GM18498 (cell line): ENCODE measurements at regions not wholly inside any gene's neighbourhood (a gene's known extent, or its start where the extent isn't known, plus 50 kb on each side); places are given as distances from the start of the nearest gene placed in this dataset.
"Not testable (repeated sequence)": the region's sequence is repeated elsewhere in the genome, so short reads cannot be mapped to it uniquely, and the experiment has no call there.

Experiments
- ATAC-seq: cut with Tn5 transposase; IDR thresholded peaks from one replicate; pipeline ENCODE4 v1.9.1; 2021; ENCODE audit warnings: mild to moderate bottlenecking, moderate library complexity; ENCODE audit not compliant: unreplicated experiment

DNA sequence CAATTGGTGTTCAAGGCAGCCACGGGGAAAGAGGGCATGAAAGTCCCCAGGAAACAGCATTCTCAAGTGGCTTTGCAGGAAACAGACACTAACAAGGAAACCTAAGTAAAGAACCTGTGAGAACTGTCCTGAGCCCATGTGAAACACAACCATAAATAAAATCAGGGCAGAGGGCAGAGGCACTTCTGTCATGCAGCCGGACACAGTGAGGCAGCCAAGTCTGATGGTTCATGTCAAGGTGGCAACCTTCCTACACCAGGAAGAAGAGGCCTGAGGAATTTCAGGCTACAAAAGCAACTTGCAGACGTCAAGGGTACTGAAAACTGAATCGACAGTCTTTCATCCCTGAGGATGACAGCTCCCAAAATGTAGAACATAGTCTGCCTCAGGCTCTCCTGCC lies 458.2 kb upstream of the NPVF start:
- ATAC-seq = no peak

DNA sequence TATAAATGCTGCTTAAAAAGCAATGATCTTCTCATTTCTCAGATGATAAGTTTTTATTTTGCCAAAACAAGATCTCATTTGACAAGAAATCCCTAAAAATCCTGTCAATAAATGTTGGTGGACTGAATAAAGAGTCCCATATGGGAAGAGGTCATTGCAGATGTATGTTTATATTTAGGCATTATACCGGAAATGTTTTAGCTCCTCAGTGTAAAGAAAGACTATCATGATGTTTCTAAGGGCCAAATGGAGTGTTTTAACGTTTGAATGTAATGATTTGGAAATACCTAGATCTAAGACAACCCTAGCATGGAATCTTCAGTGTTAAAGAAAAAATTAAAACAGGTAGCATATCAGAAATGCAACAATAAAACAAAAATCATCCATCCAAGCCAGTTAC lies 457.8 kb upstream of the NFE2L3 start:
- ATAC-seq = no peak

DNA sequence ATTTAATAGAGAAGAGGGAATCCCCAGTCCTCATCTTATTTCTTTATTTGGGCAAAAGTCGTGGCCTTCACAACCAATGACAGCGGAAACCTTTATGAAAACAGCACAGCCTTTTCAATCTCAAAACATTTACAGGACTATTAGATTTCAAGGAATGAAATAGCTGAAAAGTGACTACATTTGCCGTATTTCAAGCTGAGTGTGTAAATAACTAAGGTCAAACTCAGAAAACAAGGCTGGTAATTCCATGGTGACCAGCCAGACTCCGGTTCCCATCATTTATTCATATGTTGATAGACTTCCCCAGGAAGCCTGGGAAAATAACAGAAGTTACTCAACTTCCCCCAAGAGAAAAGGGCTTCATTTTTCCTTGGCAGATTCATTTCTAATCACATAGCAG lies 457.3 kb upstream of the NFE2L3 start:
- ATAC-seq = no peak

DNA sequence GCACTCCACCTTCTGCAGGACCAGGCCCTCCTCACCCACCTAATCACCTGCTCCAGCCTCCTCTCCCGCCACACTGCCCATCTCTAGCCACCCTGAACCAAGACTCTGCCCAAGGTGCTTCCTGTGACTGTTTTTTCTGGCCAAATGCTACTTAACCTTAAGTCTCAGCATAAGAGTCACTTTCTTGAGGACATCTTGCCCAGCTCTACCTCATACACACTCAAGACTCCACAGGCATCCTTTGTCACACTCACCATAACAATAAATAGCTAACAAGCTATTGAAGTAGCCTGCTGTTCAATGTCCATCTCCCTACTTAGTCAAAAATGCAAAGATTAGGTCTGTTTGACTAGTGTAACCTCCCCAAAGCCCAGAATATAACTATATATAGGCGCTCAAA lies 455.4 kb upstream of the NFE2L3 start:
- ATAC-seq = no peak

DNA sequence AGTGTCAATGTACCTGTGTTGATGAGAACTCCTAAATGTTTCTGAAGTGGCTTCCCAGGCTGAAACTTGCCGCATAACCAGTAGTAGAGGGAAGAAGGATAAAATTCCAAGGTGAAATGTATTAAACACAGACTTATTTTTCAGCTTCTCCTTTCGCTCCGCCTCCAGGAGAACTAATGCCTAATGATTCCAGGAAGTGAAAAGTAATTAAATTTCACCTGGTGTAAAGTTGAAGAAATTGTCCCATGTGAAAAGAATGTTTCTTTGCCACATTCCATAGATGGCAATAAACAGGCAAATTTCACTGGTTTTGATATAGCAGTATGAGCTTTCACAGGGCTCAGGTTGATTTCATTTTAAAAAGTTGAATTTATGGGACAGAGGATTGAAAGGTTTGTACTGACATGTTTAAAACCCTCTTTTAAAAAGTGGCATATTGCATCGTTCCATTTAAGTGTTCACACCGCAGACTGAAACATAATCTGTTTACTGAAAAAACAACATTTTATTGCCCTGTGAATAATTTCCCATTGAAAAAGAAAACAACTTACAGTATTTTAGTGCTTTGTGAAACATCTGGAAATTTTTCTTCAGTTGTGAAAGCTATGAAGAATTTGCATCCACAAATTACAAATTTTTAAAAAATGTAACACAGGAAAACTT lies 453.4 kb upstream of the NFE2L3 start:
- ATAC-seq = no peak

DNA sequence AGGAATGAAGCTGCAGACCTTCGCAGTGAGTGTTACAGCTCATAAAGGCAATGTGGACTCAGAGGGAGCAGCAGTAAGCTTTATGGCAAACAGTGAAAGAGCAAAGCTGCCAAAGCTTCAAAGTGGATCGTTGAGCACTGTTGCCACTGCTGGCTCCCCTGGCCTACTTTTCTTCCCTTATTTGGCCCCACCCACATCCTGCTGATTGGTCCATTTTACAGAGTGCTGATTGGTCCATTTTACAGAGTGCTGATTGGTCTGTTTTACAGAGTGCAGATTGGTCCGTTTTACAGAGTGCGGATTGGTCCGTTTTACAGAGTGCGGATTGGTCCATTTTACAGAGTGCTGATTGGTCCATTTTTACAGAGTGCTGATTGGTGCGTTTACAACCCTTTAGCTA lies 451.9 kb upstream of the NFE2L3 start:
- ATAC-seq = not testable (repeated sequence)

DNA sequence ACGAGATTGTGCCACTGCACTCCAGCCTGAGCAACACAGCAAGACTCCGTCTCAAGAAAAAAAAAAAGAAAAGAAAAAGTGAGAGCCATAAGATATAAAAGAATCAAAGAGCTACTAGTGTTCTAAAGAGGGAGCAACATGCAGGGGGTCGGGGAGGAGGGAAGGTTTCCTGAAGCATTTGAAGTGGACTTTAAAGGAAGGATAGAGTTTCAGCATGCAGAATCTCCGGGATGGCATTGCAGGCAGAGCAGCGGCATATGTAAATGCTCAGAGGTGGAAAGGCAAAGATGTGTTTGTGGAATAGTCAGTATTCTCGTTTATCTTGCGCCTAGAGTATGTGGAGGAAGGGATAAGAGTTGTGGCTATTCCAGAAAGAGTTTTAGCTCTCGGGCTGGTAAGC lies 447.6 kb upstream of the NFE2L3 start:
- ATAC-seq = no peak

DNA sequence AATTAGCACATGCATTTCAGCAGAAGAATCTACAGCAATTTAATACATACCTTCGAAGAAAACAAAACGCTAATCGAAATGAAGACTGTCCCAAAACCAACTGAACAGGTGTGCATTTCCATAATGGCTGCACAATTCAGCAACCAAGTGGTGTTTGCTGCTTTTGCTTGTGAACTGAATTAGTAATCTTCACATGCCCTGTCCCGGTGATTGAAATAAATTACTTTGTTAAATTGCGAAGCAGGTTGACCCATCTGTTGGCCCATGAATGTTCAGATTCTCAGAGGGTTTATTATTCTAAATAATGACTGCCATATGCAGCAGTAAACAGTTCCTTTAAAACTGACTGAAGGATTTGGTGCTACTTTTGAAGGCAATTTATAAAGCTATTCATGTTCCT lies 445.2 kb upstream of the NFE2L3 start:
- no peak for ATAC-seq

DNA sequence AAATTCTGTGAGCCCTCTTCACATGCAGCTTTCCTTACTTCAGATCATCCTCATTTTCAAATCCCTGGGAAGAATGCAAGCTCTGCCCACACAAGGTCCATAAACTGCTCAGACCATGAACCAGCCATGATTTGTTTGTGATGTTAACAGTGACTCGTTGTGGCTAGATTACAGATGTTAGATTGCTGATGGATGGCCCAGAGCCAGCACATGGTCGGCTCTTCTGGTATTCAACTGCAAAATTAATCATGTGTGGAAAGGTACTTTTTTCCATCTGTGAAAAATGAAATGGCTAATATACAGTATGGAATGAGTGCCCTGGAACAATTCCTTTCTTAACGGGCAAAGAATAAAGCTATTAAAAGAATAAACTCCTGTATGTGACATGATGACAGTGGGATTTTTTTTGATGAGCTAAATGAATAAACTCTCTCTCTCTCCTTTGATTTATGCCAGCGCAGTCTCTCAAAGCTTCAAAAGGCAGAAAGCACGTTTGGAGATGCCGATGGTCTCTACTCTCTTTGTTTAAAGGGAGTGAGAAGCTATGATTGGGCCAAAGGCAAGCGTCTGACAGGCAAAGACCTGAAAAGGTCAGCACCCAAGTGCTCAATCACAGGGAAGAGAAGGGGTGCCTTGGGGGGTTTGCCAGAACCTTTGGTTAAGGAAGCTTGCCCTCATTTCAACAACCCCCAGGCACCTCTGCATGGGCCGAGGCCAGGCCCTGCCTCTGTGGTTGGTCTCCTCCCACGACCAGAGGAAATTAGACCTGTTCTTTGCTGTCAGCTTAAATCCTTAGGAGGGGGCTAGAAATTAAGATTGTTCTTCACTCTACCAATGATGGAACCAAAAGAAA lies 444.0 kb upstream of the NFE2L3 start:
- ATAC-seq = no peak

DNA sequence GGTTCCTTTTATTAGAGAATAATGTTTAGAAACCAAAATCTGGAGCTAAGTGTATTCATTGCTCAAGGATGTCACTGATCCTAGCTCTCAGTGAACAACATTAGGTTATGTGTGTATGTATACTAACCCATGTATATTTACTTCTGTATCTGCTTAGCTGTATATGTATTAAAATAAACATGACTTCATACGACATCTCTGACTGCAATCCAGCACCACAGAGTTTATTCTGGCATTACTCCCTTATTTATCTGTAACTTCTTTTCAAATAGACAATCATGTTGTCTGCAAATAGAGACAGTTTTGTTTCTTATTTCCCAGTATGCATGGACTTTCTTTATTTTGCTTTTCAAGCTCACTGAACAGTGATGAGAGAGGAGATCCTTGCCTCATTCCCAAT lies 441.0 kb upstream of the NFE2L3 start:
- no peak for ATAC-seq

DNA sequence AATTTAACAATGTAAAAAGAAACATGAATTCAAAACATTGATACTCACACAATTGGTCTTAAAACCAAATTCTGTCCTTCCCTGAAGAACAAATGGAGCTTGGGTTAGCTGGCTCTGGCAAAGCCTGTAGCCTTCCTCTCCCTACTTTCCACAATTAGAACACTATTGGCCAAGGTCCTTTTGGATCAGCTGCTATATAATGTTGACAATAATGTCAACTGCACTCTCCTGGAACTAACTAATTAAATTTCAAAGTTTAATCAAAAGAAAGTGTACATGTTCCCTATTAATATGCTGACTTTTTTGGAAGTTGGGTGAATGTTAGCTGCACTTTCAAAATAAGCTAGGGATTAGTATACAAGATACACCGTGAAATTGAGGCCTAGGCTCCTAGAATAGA lies 440.1 kb upstream of the NFE2L3 start:
- no peak for ATAC-seq

DNA sequence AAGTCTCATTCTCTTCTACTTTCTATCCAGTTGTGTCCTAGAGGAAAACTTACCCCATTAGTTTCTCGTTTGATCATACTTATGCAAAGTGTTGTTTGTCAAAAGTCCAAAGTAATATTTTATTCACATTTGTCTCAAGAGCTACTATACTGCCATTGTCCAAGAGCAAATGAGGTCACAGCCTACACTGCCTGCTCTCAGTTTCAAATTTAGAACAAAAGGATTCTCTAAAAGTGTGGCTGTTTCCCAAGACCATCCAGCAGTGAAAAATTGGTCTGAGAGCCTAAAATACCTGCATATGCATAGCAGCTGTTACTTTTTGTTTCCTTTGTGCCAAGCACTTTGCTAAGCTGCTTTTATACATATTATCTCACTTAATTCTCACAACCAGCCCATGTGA lies 439.5 kb upstream of the NFE2L3 start:
- no peak for ATAC-seq

DNA sequence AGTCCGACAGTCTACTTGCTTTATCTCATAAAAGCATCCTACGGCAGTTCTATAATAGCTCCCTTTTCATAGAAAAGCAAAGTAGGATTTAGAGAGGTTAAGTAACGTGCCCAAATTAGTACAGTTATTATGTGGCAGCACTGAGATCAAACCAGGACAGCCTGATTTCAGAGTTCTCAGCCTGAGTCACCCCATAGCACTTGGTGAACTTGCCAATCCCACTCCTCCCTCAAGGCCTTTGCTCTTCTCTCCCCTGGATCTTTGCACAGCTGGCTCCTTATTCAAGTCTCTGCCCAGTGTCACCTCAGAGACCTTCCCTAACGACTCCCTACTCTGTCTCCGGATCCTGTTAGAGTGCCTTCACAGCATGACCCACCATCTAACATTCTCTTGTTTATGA lies 438.0 kb upstream of the NFE2L3 start:
- ATAC-seq = no peak

DNA sequence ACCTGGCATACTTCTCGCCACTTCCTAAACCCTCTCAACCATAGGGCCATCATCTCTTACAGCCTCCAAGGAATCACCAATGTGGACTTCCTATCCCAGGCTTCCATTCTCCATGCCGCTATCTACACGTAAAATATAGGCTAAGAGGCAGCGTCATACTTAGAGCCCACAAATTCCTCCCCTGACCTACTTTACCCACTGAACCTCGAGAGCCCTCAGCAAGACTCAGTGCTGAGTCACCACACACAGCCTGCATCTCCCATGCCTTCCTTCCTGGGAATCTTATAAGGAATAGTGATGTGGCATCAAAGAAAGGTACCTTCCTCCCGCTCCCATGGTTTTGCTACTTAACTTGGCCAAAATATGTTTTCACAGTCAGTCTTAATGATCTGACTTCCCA lies 435.6 kb upstream of the NFE2L3 start:
- ATAC-seq = no peak

DNA sequence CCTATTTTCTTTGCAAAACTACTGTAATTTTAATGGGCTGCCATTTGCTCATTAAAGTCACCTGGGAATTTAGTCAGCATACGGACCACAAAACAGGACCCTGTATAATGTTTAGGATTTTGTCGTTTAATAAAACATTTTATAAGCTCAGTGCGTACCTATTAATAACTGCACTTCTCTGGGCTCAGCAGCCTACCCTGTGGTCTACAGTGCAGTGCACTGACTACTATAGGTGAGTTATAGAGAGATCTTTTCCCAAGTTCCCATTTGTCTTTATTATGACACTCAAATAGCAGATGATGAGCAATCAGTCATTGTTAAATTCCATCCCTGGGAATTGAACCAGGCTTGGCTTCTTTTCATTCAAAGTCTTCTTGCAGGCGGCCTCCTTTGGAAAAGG lies 433.4 kb upstream of the NFE2L3 start:
- no peak for ATAC-seq

DNA sequence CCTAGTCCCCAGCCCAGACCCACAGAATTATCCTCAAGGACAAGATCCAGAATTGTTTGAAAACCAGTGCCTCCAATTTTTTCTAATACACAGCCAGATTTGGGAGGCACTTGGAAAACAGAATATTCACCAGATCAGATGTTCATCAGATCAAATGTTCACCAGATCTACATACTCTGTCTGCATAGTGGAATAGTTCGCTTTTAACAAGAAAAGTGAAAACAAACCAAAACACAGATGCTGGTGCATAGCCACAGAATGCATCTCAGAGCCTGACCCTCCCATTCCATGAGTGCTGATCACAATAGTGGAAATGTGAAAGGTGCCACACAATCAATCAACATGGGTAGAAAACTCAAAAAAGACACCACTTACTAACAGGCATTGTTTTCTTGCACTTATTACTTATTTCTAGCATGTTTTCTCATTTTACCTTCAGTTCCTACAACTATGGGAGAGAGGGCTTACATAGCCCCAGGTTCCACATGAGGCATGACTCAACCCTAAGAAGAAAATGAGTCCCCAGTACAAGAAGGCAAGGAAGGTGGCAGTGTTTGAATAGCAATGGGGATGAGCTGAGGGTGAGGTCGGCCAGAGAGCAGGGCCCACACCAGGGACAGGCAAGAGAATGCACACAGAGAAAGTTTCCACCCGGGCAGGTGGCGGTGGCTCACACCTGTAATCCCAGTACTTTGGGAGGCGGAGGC lies 432.7 kb upstream of the NFE2L3 start:
- no peak for ATAC-seq

DNA sequence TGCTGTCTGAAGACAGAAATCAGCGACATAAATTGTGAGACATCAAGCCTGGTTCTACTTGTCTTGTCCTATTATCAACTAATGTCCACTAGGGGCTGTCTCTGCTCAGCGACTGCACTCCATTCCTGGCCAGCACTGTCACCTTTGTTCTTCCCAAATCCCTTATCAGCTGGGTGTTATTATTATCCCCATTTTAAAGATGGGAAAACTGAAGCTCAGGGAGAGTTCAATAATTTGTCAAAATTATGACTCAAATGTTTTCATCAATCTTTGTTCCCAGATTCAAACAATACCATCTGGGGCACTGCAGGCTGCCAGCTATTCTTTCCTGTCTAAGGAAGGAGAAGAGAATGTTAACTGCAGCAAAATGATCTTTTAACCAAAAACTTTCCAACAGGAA lies 431.6 kb upstream of the NFE2L3 start:
- no peak for ATAC-seq

DNA sequence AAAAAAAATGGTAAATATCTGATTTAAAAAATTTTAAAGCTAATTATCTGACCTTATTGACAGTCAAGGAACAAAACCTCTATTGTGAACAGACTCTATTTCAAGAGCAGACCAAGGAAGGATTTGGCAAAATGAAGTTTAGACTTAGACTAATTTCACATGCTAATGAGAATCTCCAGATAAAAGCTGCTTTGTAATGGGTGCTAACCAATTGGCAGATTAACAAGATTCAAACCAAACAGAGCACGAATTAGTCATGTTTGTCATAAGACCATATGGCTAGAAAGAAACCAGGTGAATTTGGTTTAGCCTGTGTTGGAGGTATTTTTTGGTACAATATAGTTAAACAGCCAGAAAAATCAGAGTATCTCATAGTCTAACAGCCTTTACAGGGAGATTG lies 429.1 kb upstream of the NFE2L3 start:
- ATAC-seq = no peak

DNA sequence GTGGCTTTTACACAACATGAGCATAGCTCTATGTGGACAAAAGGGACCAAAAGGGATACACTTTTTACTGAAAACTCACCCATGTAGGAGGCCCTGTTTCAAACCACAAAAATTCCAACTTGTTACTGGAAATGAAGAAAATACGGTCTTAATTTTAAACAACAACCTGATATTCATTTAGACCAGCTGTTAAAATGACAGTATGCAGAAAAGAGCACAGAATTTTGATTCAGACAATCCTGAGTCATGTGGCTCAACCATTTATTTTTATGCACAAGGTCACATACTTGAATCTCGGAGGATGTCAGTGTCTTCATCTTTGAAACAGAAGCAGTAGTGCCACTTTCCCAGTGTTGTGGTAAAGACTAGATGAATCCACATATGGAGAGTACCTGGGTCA lies 426.5 kb upstream of the NFE2L3 start:
- no peak for ATAC-seq

DNA sequence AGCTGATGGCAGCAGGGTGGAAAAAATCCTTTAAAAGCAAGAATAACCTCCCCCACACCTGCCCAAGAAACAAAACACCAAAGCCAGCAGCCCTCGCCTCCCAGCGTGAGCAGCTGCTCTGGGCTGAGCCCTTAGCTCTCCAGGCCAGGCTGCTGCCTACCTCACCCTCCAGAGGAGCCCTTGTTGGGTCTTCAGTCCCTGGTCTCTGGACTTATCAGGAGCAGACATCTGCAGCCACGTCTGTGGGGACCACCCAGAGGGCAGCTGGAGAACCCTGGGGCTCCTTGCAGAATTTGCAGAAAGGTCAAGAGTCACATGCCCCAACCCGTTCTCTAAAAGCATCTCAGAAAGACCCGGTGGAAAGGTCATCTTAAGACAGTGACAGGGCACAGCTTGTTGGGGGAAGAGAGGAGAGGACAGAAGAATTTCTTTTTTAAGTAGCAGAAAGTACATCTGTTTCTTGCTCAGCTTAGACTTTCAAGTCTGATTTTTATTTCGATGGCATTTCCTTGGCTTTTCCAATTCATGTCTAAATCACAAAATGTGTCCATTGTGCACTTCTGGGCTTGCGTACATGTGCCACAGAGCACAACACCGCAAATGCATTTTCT lies 425.7 kb upstream of the NFE2L3 start:
- ATAC-seq = no peak

DNA sequence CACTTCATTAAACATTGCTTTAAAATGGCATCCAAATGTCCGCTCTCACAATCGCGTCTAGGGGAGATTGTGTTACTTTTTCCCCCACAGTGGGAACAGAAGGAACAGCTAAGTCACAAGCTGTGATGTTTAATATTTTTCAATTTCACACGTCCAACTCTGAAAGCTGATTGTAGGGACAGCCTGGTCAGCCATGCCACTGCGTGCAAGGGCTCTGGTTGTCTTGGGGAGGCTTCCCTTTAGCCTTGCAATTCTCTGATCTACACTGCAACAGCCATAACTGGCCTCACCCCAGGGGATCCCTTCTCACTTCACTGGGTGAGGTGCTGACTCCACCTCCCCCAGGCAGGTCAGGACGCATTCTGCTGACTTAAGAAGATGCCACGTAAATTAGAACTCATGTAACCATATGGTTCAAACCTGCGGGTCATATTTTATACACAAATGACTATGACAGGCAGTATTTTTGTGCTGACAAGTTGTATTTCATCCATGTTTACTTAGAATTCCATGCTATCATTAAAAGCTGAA lies 425.2 kb upstream of the NFE2L3 start:
- no peak for ATAC-seq
